ENCODE measurements at regions not wholly inside any gene's neighbourhood (a gene's known extent, or its start where the extent isn't known, plus 50 kb on each side); places are given as distances from the start of the nearest gene placed in this dataset.

DNA sequence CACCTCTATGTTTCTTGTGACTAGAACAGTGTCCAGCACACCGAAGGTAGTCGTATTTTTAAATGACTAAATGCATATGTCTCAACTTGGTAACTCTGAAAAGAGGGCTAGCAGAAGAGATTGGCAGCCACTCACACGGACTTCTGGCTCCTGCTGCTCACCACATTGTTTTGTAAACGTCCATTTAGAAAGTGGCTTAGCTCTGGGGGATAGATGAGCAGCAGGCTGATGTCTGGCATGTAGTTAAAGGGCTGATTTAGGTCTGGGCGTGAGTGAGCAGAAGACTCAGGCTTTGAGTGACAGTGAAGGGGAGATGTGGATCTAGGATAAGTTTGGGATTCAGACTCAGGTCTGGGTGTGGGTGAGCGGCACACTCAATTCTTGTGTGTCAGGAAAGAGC lies 372.9 kb upstream of the HS6ST1 start:
- POLR2A ChIA-PET: no interaction called here
- Histone ChIP-seq H3K9ac (no peak overlapping the region), H3K79me2 (ENCODE audit: insufficient read depth) (no peaks in the 10 kb centered on the region), H3K4me1 (ENCODE audit: control insufficient read depth in 1 of 2, insufficient read depth in 2 of 2, low read depth in 1 of 2, low read length in 1 of 2) (no peaks in the 10 kb centered on the region), H3K4me2 (no peak overlapping the region), H3K36me3 (replicated peaks in 1 of 2; ENCODE audit: control insufficient read depth in 1 of 2, insufficient read depth in 2 of 2, low read length in 1 of 2) (no peaks in the 10 kb centered on the region), H3K9me3 (no peaks in the 10 kb centered on the region), H3K4me3 (ENCODE audit: low read depth in 2 of 2, low read length in 1 of 2) (no peak overlapping the region), H3K9me2 (no peaks in the 10 kb centered on the region), H3K27me3 (ENCODE audit: insufficient read depth) (no peaks in the 10 kb centered on the region), H4K20me1 (ENCODE audit: insufficient read depth) (no peaks in the 10 kb centered on the region), H3K27ac (ENCODE audit: low read depth in 2 of 2, low read length in 1 of 2) (no peak overlapping the region), H2AFZ (ENCODE audit: low read depth) (no peak overlapping the region), H3F3A (replicated peaks; ENCODE audit: insufficient read depth) (no peaks in the 10 kb centered on the region)
- DNase-seq: no peak
- CTCF ChIA-PET: interaction anchor here (0.6 to 1.1 kb wide), 2 partner anchors 68 to 370 kb away, joined by 3 to 4 read pairs; no protein-coding TSS in a partner anchor
- 39% methylated on average over 6 of the region's 6 CpGs for WGBS (ENCODE audit: low lambda C conversion rate)
- no peak for TF ChIP-seq ELF1 (IDR thresholded peaks at IDR 0.05)
- TF ChIP-seq MXI1 (IDR thresholded peaks at IDR 0.05; ENCODE audit: low read depth, low read length): no peak

DNA sequence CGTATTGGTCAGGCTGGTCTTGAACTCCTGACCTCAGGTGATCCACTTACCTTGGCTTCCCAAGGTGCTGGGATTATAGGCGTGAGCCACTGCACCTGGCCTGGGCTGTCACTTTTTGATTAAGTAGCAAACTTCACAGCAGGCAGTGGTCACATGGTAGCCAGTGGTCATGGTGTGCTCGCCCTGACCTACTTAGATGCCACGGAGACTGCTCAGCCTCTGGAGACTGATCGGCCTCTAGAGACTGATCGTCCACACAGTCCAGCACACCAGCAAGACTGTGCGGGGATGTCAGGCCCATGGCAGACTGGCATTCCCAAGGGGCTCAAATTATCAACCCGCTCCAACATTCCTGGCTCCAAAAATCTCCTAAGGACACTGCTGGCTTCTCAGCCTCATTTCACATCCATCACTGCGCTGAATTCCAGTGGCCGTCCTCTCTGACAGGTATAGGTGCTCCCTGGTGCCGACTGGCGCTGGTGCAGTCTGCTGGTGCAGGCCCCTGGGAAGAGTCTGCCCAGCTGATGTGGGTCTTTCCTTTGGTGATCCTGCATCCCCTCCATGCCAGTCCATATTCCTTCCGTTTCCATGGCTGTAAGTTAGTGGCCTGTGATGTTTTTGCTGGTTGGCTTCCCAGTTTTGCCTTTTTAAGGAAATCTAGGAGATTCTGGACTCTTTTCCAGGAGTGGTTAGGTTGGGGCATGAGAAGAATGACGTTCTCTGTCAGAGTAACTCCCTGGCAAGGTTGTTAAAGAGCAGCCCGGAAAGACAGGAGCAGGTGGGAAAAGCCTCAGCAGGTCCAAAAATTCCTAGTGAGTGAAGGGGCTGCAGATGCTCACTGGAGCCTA lies 374.5 kb upstream of the HS6ST1 start:
- Histone ChIP-seq H3K9me3 (no peaks in the 10 kb centered on the region), H3K36me3 (replicated peaks in 1 of 2; ENCODE audit: control insufficient read depth in 1 of 2, insufficient read depth in 2 of 2, low read length in 1 of 2) (no peaks in the 10 kb centered on the region), H3K4me3 (ENCODE audit: low read depth in 2 of 2, low read length in 1 of 2) (no peak overlapping the region), H3K4me2 (no peak overlapping the region), H3K27ac (ENCODE audit: low read depth in 2 of 2, low read length in 1 of 2) (no peak overlapping the region), H3K9me2 (no peaks in the 10 kb centered on the region), H2AFZ (ENCODE audit: low read depth) (no peak overlapping the region), H3F3A (replicated peaks; ENCODE audit: insufficient read depth) (no peaks in the 10 kb centered on the region), H4K20me1 (ENCODE audit: insufficient read depth) (no peaks in the 10 kb centered on the region), H3K4me1 (ENCODE audit: control insufficient read depth in 1 of 2, insufficient read depth in 2 of 2, low read depth in 1 of 2, low read length in 1 of 2) (no peaks in the 10 kb centered on the region), H3K27me3 (ENCODE audit: insufficient read depth) (no peaks in the 10 kb centered on the region), H3K9ac (no peak overlapping the region), H3K79me2 (ENCODE audit: insufficient read depth) (no peaks in the 10 kb centered on the region)
- 47% methylated on average over 12 of the region's 15 CpGs for WGBS (ENCODE audit: low lambda C conversion rate)
- ChIA-PET CTCF (interaction anchor here (1.1 kb wide), 1 partner anchor 372 kb away, joined by 4 read pairs; no protein-coding TSS in a partner anchor), POLR2A (no interaction called here)
- TF ChIP-seq, protein P1, sequence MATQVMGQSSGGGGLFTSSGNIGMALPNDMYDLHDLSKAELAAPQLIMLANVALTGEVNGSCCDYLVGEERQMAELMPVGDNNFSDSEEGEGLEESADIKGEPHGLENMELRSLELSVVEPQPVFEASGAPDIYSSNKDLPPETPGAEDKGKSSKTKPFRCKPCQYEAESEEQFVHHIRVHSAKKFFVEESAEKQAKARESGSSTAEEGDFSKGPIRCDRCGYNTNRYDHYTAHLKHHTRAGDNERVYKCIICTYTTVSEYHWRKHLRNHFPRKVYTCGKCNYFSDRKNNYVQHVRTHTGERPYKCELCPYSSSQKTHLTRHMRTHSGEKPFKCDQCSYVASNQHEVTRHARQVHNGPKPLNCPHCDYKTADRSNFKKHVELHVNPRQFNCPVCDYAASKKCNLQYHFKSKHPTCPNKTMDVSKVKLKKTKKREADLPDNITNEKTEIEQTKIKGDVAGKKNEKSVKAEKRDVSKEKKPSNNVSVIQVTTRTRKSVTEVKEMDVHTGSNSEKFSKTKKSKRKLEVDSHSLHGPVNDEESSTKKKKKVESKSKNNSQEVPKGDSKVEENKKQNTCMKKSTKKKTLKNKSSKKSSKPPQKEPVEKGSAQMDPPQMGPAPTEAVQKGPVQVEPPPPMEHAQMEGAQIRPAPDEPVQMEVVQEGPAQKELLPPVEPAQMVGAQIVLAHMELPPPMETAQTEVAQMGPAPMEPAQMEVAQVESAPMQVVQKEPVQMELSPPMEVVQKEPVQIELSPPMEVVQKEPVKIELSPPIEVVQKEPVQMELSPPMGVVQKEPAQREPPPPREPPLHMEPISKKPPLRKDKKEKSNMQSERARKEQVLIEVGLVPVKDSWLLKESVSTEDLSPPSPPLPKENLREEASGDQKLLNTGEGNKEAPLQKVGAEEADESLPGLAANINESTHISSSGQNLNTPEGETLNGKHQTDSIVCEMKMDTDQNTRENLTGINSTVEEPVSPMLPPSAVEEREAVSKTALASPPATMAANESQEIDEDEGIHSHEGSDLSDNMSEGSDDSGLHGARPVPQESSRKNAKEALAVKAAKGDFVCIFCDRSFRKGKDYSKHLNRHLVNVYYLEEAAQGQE (IDR thresholded peaks at IDR 0.05; ENCODE audit: low read depth, low read length): no peak
- TF ChIP-seq, protein P2, sequence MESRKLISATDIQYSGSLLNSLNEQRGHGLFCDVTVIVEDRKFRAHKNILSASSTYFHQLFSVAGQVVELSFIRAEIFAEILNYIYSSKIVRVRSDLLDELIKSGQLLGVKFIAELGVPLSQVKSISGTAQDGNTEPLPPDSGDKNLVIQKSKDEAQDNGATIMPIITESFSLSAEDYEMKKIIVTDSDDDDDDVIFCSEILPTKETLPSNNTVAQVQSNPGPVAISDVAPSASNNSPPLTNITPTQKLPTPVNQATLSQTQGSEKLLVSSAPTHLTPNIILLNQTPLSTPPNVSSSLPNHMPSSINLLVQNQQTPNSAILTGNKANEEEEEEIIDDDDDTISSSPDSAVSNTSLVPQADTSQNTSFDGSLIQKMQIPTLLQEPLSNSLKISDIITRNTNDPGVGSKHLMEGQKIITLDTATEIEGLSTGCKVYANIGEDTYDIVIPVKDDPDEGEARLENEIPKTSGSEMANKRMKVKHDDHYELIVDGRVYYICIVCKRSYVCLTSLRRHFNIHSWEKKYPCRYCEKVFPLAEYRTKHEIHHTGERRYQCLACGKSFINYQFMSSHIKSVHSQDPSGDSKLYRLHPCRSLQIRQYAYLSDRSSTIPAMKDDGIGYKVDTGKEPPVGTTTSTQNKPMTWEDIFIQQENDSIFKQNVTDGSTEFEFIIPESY (IDR thresholded peaks at IDR 0.05; ENCODE audit: borderline replicate concordance, low read depth): no peak
- TF ChIP-seq NRF1 (IDR thresholded peaks at IDR 0.05; ENCODE audit: low read depth, low read length): no peak
- no peak for TF ChIP-seq SIN3A (IDR thresholded peaks at IDR 0.05; ENCODE audit: borderline replicate concordance, low read depth, low read length)
- no peak for TF ChIP-seq EP300 (IDR thresholded peaks at IDR 0.05; ENCODE audit: borderline replicate concordance in 1 of 2, low read depth in 1 of 2, low read length in 1 of 2)
- no peak for TF ChIP-seq MXI1 (IDR thresholded peaks at IDR 0.05; ENCODE audit: low read depth, low read length)
- no peak for TF ChIP-seq RAD21 (IDR thresholded peaks at IDR 0.05; ENCODE audit: low read length)
- TF ChIP-seq, protein P3, sequence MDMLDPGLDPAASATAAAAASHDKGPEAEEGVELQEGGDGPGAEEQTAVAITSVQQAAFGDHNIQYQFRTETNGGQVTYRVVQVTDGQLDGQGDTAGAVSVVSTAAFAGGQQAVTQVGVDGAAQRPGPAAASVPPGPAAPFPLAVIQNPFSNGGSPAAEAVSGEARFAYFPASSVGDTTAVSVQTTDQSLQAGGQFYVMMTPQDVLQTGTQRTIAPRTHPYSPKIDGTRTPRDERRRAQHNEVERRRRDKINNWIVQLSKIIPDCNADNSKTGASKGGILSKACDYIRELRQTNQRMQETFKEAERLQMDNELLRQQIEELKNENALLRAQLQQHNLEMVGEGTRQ (IDR thresholded peaks at IDR 0.05; ENCODE audit: borderline replicate concordance, low read depth, low read length): no peak
- TF ChIP-seq FOSL2 (IDR thresholded peaks at IDR 0.05; ENCODE audit: borderline replicate concordance, low read depth): no peak
- no peak for DNase-seq

Measured in SK-N-SH (cell line).